HEK293 (cell line): ENCODE measurements at regions not wholly inside any gene's neighbourhood (a gene's known extent, or its start where the extent isn't known, plus 50 kb on each side); places are given as distances from the start of the nearest gene placed in this dataset.

Experiments used
- CTCF ChIA-PET: fragments of 350-600 bp; formaldehyde crosslinking; extraction: SDS; loops from one replicate; lab custom pipeline; 2021; ENCODE audit warnings: antibody characterized with exemption; lab: Yijun Ruan, JAX
- POLR2A ChIA-PET: fragments of 300-600 bp; formaldehyde crosslinking; extraction: SDS; loops from one replicate; lab custom pipeline; 2020; ENCODE audit warnings: antibody characterized with exemption, inconsistent platforms; lab: Yijun Ruan, JAX
- H3K27ac ChIP-seq: fragments of 200-500 bp; sonication (Bioruptor generic); 2 replicates; pipeline ENCODE4 v1.5.1; 2014; ENCODE audit warnings: low read depth, low read length, control low read depth, inconsistent platforms; ENCODE audit errors: extremely low read depth
- H3K36me3 ChIP-seq, 2 experiments: fragments of 200-500 bp in 1 of 2; sonication (Bioruptor generic) in 1 of 2; 1 replicate in 1 of 2; 2 replicates in 1 of 2; pipeline ENCODE4 v1.5.1; 2014 to 2017; ENCODE audit warnings: inconsistent platforms in 2 of 2, low read length in 2 of 2; ENCODE audit not compliant: control insufficient read depth in 2 of 2, insufficient read depth in 1 of 2
- H3K4me1 ChIP-seq: fragments of 200-500 bp; sonication (Bioruptor generic); 2 replicates; pipeline ENCODE4 v1.5.1; 2014; ENCODE audit warnings: mild to moderate bottlenecking, low read length, inconsistent platforms; ENCODE audit not compliant: control insufficient read depth, insufficient read depth
- H3K4me3 ChIP-seq: 2 replicates; pipeline ENCODE4 v1.5.1; 2011; ENCODE audit warnings: low read depth, mild to moderate bottlenecking, control low read depth, low read length, moderate library complexity
- H3K9me3 ChIP-seq: fragments of 200-500 bp; sonication (Bioruptor generic); 2 replicates; pipeline ENCODE4 v1.5.1; 2014; ENCODE audit warnings: low read depth, low read length, inconsistent platforms; ENCODE audit not compliant: control insufficient read depth, insufficient read depth
- GLIS2 ChIP-seq: fragments of 450-650 bp; formaldehyde crosslinking; IDR thresholded peaks from 2 replicates; pipeline ENCODE4 v1.5.1; 2016; ENCODE audit warnings: missing biosample characterization, missing genetic modification characterization
- HOXA7 ChIP-seq: sonication (generic); formaldehyde crosslinking; IDR thresholded peaks from 2 replicates; pipeline ENCODE4 v1.8.1; 2022; ENCODE audit warnings: missing genetic modification reagents, borderline replicate concordance
- IKZF3 ChIP-seq: fragments of 450-650 bp; IDR thresholded peaks from 2 replicates; pipeline ENCODE4 v1.5.0; 2018; ENCODE audit warnings: missing biosample characterization, mild to moderate bottlenecking, missing genetic modification characterization, moderate library complexity
- INSM2 ChIP-seq: fragments of 450-650 bp; formaldehyde crosslinking; IDR thresholded peaks from 2 replicates; pipeline ENCODE4 v1.5.1; 2016; ENCODE audit warnings: missing biosample characterization, missing genetic modification characterization
- KLF10 ChIP-seq: fragments of 450-650 bp; IDR thresholded peaks from 2 replicates; pipeline ENCODE4 v1.5.1; 2018; ENCODE audit warnings: missing biosample characterization, mild to moderate bottlenecking, missing genetic modification characterization
- MEIS1 ChIP-seq: sonication (generic); formaldehyde crosslinking; IDR thresholded peaks from 2 replicates; pipeline ENCODE4 v1.8.1; 2022; ENCODE audit warnings: missing genetic modification reagents, mild to moderate bottlenecking, borderline replicate concordance
- REPIN1 ChIP-seq: fragments of 450-650 bp; formaldehyde crosslinking; IDR thresholded peaks from 2 replicates; pipeline ENCODE4 v1.5.1; 2017; ENCODE audit warnings: missing biosample characterization, missing genetic modification characterization, low read depth
- SCRT2 ChIP-seq: fragments of 450-650 bp; formaldehyde crosslinking; IDR thresholded peaks from 2 replicates; pipeline ENCODE4 v1.5.1; 2016; ENCODE audit warnings: missing biosample characterization, missing genetic modification characterization
- WT1 ChIP-seq: fragments of 450-650 bp; formaldehyde crosslinking; IDR thresholded peaks from 2 replicates; pipeline ENCODE4 v1.5.1; 2016; ENCODE audit warnings: missing biosample characterization, missing genetic modification characterization
- ZBTB17 ChIP-seq: fragments of 450-650 bp; formaldehyde crosslinking; IDR thresholded peaks from 2 replicates; pipeline ENCODE4 v1.5.1; 2016; ENCODE audit warnings: missing biosample characterization, missing genetic modification characterization
- ZBTB21 ChIP-seq: fragments of 450-650 bp; formaldehyde crosslinking; IDR thresholded peaks from 2 replicates; pipeline ENCODE4 v1.5.1; 2017; ENCODE audit warnings: missing biosample characterization, missing genetic modification characterization
- ZBTB7A ChIP-seq: fragments of 450-650 bp; formaldehyde crosslinking; IDR thresholded peaks from 2 replicates; pipeline ENCODE4 v1.5.1; 2016; ENCODE audit warnings: low read depth, missing biosample characterization, missing genetic modification characterization
- ZEB2 ChIP-seq: fragments of 450-650 bp; formaldehyde crosslinking; IDR thresholded peaks from 2 replicates; pipeline ENCODE4 v1.5.1; 2016; ENCODE audit warnings: missing biosample characterization, missing genetic modification characterization
- ZFP37 ChIP-seq: fragments of 450-650 bp; formaldehyde crosslinking; IDR thresholded peaks from 2 replicates; pipeline ENCODE4 v1.5.1; 2016; ENCODE audit warnings: missing biosample characterization, missing genetic modification characterization
- ZNF2 ChIP-seq: fragments of 450-650 bp; formaldehyde crosslinking; IDR thresholded peaks from 2 replicates; pipeline ENCODE4 v1.5.1; 2016; ENCODE audit warnings: missing biosample characterization, missing genetic modification characterization
- ZNF223 ChIP-seq: fragments of 450-650 bp; formaldehyde crosslinking; IDR thresholded peaks from 2 replicates; pipeline ENCODE4 v1.5.1; 2016; ENCODE audit warnings: missing biosample characterization, missing genetic modification characterization
- ZNF416 ChIP-seq: fragments of 450-650 bp; formaldehyde crosslinking; IDR thresholded peaks from 2 replicates; pipeline ENCODE4 v1.5.1; 2016; ENCODE audit warnings: missing biosample characterization, missing genetic modification characterization
- ZNF510 ChIP-seq: fragments of 450-650 bp; formaldehyde crosslinking; IDR thresholded peaks from 2 replicates; pipeline ENCODE4 v1.5.1; 2018; ENCODE audit warnings: mild to moderate bottlenecking, missing genetic modification characterization, missing biosample characterization; ENCODE audit not compliant: insufficient replicate concordance
- ZNF518A ChIP-seq: fragments of 450-650 bp; formaldehyde crosslinking; conservative IDR thresholded peaks from 2 replicates; pipeline ENCODE4 v1.5.1; 2016; ENCODE audit warnings: low read depth, missing biosample characterization, missing genetic modification characterization
- ZNF654 ChIP-seq: fragments of 450-650 bp; formaldehyde crosslinking; IDR thresholded peaks from 2 replicates; pipeline ENCODE4 v1.5.1; 2016; ENCODE audit warnings: low read depth, missing biosample characterization, missing genetic modification characterization
- ZNF664 ChIP-seq: fragments of 450-650 bp; formaldehyde crosslinking; IDR thresholded peaks from 2 replicates; pipeline ENCODE4 v1.5.1; 2016; ENCODE audit warnings: missing biosample characterization, missing genetic modification characterization
- ZNF692 ChIP-seq: fragments of 450-650 bp; formaldehyde crosslinking; IDR thresholded peaks from 2 replicates; pipeline ENCODE4 v1.5.1; 2016; ENCODE audit warnings: missing biosample characterization, missing genetic modification characterization
- ZNF791 ChIP-seq: fragments of 450-650 bp; formaldehyde crosslinking; IDR thresholded peaks from 2 replicates; pipeline ENCODE4 v1.5.1; 2016; ENCODE audit warnings: missing biosample characterization, missing genetic modification characterization
- ZSCAN16 ChIP-seq: fragments of 450-650 bp; formaldehyde crosslinking; IDR thresholded peaks from 2 replicates; pipeline ENCODE4 v1.5.1; 2016; ENCODE audit warnings: missing biosample characterization, missing genetic modification characterization

- TF ChIP-seq MEIS1 (CRISPR knock-in tag) (no peak), ZNF518A (tag by site-specific recombination) (no peak), ZBTB7A (tag by site-specific recombination) (no peak), ZFP37 (tag by site-specific recombination) (no peak), ZSCAN16 (tag by site-specific recombination) (no peak)
Observed at GRCh38 chr20:54372313-54372712, 103.1 kb upstream of the DOK5 start (continued).

GRCh38 chr20:54377992-54378773, 97.2 kb upstream of the DOK5 start:
- Histone ChIP-seq H3K27ac (no peak overlapping the region), H3K36me3 (no peaks in the 10 kb centered on the region), H3K9me3 (no peaks in the 10 kb centered on the region), H3K4me3 (no peak overlapping the region), H3K4me1 (peaks cover 5% of the 10 kb centered on the region; the same call in 1 of the 2 replicates)
- POLR2A ChIA-PET: no interaction called here
- CTCF ChIA-PET: interaction anchor here (0.8 to 1.1 kb wide), 2 partner anchors 34 to 156 kb away, joined by 3 read pairs; no protein-coding TSS in a partner anchor
- TF ChIP-seq ZNF416 (tag by site-specific recombination) (no peak), ZNF223 (tag by site-specific recombination) (no peak), IKZF3 (tag by site-specific recombination) (no peak), ZNF791 (no peak), ZEB2 (tag by site-specific recombination) (no peak), REPIN1 (tag by site-specific recombination) (no peak), ZNF2 (tag by site-specific recombination) (no peak), WT1 (tag by site-specific recombination) (no peak), SCRT2 (tag by site-specific recombination) (no peak), KLF10 (no peak), ZBTB21 (tag by site-specific recombination) (no peak), HOXA7 (CRISPR knock-in tag) (no peak), INSM2 (tag by site-specific recombination) (no peak), ZNF692 (no peak), GLIS2 (tag by site-specific recombination) (no peak), ZNF664 (no peak), ZNF654 (tag by site-specific recombination) (no peak), ZBTB17 (tag by site-specific recombination) (no peak), ZNF510 (tag by site-specific recombination) (no peak)
